Erythroblast (primary cell): ENCODE measurements at regions not wholly inside any gene's neighbourhood (a gene's known extent, or its start where the extent isn't known, plus 50 kb on each side); places are given as distances from the start of the nearest gene placed in this dataset.

ENCODE experiments used
- GATA1 ChIP-seq: IDR thresholded peaks from 2 replicates; pipeline ENCODE4 v1.6.1; 2011; ENCODE audit warnings: low read depth, mild to moderate bottlenecking, control low read depth, low read length, moderate library complexity
- POLR2A ChIP-seq: IDR thresholded peaks from 2 replicates; pipeline ENCODE4 v1.6.1; 2011; ENCODE audit warnings: mild to moderate bottlenecking, low read length

- TF ChIP-seq POLR2A (no peak), GATA1 (no peak)
Measured at GRCh38 chr7:145263886-145264285, 428.0 kb upstream of the TPK1 start.
